ENCODE measurements at regions not wholly inside any gene's neighbourhood (a gene's known extent, or its start where the extent isn't known, plus 50 kb on each side); places are given as distances from the start of the nearest gene placed in this dataset.

- H3K4me3 ChIP-seq (ENCODE audit: low read depth, low read length), result no peak overlapping the region
- in situ Hi-C loops (cut with HindIII; ENCODE audit: low sequenced_read_pairs), result no loop called here
- no peak for TF ChIP-seq CTCF (IDR thresholded peaks at IDR 0.05; ENCODE audit: low read depth, low read length, missing control alignments)
- DNase-seq (ENCODE audit: low read depth), result no peak
Observed at GRCh38 chr6:99850841-99851240, 143.2 kb downstream of the MCHR2 start.

GRCh38 chr6:99852031-99852430 lies 142.0 kb downstream of the MCHR2 start:
- H3K4me3 ChIP-seq (ENCODE audit: low read depth, low read length), result no peak overlapping the region
- in situ Hi-C loops (cut with HindIII; ENCODE audit: low sequenced_read_pairs), result no loop called here
- no peak for DNase-seq (ENCODE audit: low read depth)
- TF ChIP-seq CTCF (IDR thresholded peaks at IDR 0.05; ENCODE audit: low read depth, low read length, missing control alignments), result no peak

- H3K4me3 ChIP-seq (ENCODE audit: low read depth, low read length), result no peak overlapping the region
- DNase-seq (ENCODE audit: low read depth), result no peak
- in situ Hi-C loops (cut with HindIII; ENCODE audit: low sequenced_read_pairs), result no loop called here
- TF ChIP-seq CTCF (IDR thresholded peaks at IDR 0.05; ENCODE audit: low read depth, low read length, missing control alignments), result no peak
Observed at GRCh38 chr6:99867026-99867425, 127.0 kb downstream of the MCHR2 start.

- in situ Hi-C loops (cut with HindIII; ENCODE audit: low sequenced_read_pairs), result no loop called here
- H3K4me3 ChIP-seq (ENCODE audit: low read depth, low read length), result no peak overlapping the region
- peak; percentile 46 for DNase-seq (ENCODE audit: low read depth)
- TF ChIP-seq CTCF (IDR thresholded peaks at IDR 0.05; ENCODE audit: low read depth, low read length, missing control alignments), result peak; percentile 89
Observed at GRCh38 chr6:99868074-99868702, 125.8 kb downstream of the MCHR2 start.
